ENCODE measurements at regions not wholly inside any gene's neighbourhood (a gene's known extent, or its start where the extent isn't known, plus 50 kb on each side); places are given as distances from the start of the nearest gene placed in this dataset.

- TF ChIP-seq, protein P1, sequence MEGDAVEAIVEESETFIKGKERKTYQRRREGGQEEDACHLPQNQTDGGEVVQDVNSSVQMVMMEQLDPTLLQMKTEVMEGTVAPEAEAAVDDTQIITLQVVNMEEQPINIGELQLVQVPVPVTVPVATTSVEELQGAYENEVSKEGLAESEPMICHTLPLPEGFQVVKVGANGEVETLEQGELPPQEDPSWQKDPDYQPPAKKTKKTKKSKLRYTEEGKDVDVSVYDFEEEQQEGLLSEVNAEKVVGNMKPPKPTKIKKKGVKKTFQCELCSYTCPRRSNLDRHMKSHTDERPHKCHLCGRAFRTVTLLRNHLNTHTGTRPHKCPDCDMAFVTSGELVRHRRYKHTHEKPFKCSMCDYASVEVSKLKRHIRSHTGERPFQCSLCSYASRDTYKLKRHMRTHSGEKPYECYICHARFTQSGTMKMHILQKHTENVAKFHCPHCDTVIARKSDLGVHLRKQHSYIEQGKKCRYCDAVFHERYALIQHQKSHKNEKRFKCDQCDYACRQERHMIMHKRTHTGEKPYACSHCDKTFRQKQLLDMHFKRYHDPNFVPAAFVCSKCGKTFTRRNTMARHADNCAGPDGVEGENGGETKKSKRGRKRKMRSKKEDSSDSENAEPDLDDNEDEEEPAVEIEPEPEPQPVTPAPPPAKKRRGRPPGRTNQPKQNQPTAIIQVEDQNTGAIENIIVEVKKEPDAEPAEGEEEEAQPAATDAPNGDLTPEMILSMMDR (IDR thresholded peaks at IDR 0.05; ENCODE audit: partially characterized antibody, unreplicated experiment) = no peak
- H3K4me1 Mint-ChIP-seq (ENCODE audit: low read depth, unreplicated experiment) = no peaks in the 10 kb centered on the region
- H3K36me3 Mint-ChIP-seq (ENCODE audit: unreplicated experiment) = no peaks in the 10 kb centered on the region
- no peaks in the 10 kb centered on the region for H3K9me3 Mint-ChIP-seq (ENCODE audit: unreplicated experiment)
- no peak overlapping the region for H3K27ac Mint-ChIP-seq (ENCODE audit: unreplicated experiment)
- no peak overlapping the region for H3K4me3 Mint-ChIP-seq (ENCODE audit: unreplicated experiment)
- H3K27me3 Mint-ChIP-seq (ENCODE audit: unreplicated experiment) = no peaks in the 10 kb centered on the region
- DNase-seq = no peak
These were observed 250.5 kb downstream of the TDRD3 start for GRCh38 chr13:60647547-60647946.

DNA sequence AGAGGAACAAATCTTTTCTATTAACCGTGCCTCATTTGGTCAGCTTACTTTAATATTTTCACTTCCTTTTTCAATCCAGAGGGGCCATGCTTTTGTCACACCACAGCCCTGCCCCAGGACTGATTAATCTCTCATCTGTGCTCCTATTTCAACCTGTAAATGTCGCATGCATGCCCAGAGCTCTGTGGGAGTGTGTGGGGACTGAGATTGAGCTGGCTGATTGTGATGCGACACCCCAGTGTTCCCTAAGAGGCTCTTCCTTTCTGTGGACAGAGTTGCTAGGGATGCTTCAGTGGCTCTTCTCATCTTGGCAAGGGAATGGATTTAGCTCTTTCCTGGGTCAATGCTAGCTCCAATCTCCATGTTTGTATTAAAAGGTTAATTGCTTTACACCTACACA is 249.6 kb downstream of the TDRD3 start:
- DNase-seq = no peak
- no peaks in the 10 kb centered on the region for H3K4me1 Mint-ChIP-seq (ENCODE audit: low read depth, unreplicated experiment)
- H3K4me3 Mint-ChIP-seq (ENCODE audit: unreplicated experiment) = no peak overlapping the region
- TF ChIP-seq, protein P1 (IDR thresholded peaks at IDR 0.05; ENCODE audit: partially characterized antibody, unreplicated experiment) = no peak
- H3K27ac Mint-ChIP-seq (ENCODE audit: unreplicated experiment) = no peak overlapping the region
- no peaks in the 10 kb centered on the region for H3K36me3 Mint-ChIP-seq (ENCODE audit: unreplicated experiment)
- no peaks in the 10 kb centered on the region for H3K9me3 Mint-ChIP-seq (ENCODE audit: unreplicated experiment)
- H3K27me3 Mint-ChIP-seq (ENCODE audit: unreplicated experiment) = no peaks in the 10 kb centered on the region

DNA sequence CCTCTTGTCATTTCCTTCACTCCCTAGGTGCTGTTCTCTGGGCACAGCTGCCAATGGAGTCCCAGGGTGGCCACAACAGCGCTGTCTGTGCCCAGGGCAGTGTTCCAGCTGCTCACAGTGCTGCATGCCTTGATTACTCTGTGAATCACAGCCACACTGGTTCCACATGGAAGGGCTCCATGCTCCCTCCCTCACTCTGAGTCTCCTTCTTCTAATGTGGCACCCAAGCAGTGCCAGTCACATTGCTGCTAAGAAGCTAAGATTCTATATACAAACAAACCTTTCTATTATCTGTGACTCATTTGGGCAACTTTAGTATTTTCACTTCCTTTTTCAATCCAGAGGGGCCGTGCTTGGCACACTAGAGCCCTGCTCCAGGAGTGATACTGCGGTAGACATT is 248.7 kb downstream of the TDRD3 start:
- DNase-seq = no peak
- H3K4me1 Mint-ChIP-seq (ENCODE audit: low read depth, unreplicated experiment) = no peaks in the 10 kb centered on the region
- H3K27ac Mint-ChIP-seq (ENCODE audit: unreplicated experiment) = no peak overlapping the region
- TF ChIP-seq, protein P1 (IDR thresholded peaks at IDR 0.05; ENCODE audit: partially characterized antibody, unreplicated experiment) = no peak
- no peak overlapping the region for H3K4me3 Mint-ChIP-seq (ENCODE audit: unreplicated experiment)
- H3K9me3 Mint-ChIP-seq (ENCODE audit: unreplicated experiment) = no peaks in the 10 kb centered on the region
- H3K36me3 Mint-ChIP-seq (ENCODE audit: unreplicated experiment) = no peaks in the 10 kb centered on the region
- no peaks in the 10 kb centered on the region for H3K27me3 Mint-ChIP-seq (ENCODE audit: unreplicated experiment)

DNA sequence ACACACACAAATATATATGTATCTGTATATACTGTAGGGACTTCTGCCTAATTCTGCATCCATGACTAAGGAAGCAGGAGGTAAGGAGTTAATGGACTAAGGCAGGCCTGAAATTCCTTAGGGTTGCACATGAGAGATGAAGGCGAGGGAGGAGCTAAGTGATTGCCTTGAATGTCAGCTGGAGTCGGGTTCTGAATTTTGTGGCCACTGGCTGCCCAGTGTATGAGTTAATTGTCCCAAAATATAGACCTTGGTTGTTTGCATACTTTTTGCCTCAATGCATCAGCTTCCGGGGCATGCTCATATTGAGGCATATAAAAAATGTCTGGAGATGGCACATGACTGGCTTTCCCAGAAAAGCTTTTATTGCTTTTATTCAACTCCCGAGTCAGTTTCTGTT is 245.5 kb downstream of the TDRD3 start:
- TF ChIP-seq, protein P1 (IDR thresholded peaks at IDR 0.05; ENCODE audit: partially characterized antibody, unreplicated experiment) = no peak
- Mint-ChIP-seq H3K4me3 (ENCODE audit: unreplicated experiment) (no peak overlapping the region), H3K9me3 (ENCODE audit: unreplicated experiment) (no peaks in the 10 kb centered on the region), H3K27ac (ENCODE audit: unreplicated experiment) (no peak overlapping the region), H3K4me1 (ENCODE audit: low read depth, unreplicated experiment) (no peaks in the 10 kb centered on the region), H3K36me3 (ENCODE audit: unreplicated experiment) (no peaks in the 10 kb centered on the region), H3K27me3 (ENCODE audit: unreplicated experiment) (no peaks in the 10 kb centered on the region)
- no peak for DNase-seq

GRCh38 chr13:60629158-60629557 is 232.1 kb downstream of the TDRD3 start:
- DNase-seq = no peak
- Mint-ChIP-seq H3K27me3 (ENCODE audit: unreplicated experiment) (no peaks in the 10 kb centered on the region), H3K36me3 (ENCODE audit: unreplicated experiment) (no peaks in the 10 kb centered on the region), H3K9me3 (ENCODE audit: unreplicated experiment) (no peaks in the 10 kb centered on the region), H3K4me3 (ENCODE audit: unreplicated experiment) (no peak overlapping the region), H3K4me1 (ENCODE audit: low read depth, unreplicated experiment) (no peaks in the 10 kb centered on the region), H3K27ac (ENCODE audit: unreplicated experiment) (no peak overlapping the region)
- TF ChIP-seq, protein P1 (IDR thresholded peaks at IDR 0.05; ENCODE audit: partially characterized antibody, unreplicated experiment) = no peak
